ENCODE measurements at regions not wholly inside any gene's neighbourhood (a gene's known extent, or its start where the extent isn't known, plus 50 kb on each side); places are given as distances from the start of the nearest gene placed in this dataset.

DNA sequence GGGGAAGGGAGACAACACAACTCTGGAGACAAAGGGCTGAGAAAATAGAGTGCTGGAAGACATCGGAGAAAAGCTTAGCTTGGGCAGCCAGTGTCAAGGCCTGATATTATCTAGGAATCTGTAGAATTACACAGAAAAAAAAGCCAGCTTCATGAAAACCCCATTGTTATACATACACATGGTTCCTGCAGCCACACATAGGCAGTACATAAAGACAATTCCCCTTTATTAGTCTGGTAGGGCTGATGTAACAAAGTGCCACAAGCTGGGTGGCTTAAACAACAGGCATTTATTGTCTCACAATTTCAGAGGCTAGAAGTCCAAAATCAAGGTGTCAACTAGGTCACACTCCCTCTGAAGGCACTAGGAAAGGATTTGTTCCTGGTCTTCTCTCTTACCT is 503.5 kb downstream of the MID1IP1 start:
- TF ChIP-seq CTCF (IDR thresholded peaks at IDR 0.05) (no peak), POLR2A (IDR thresholded peaks at IDR 0.05) (no peak)

Data from ovary (tissue), 3 donors.